ENCODE measurements at regions not wholly inside any gene's neighbourhood (a gene's known extent, or its start where the extent isn't known, plus 50 kb on each side); places are given as distances from the start of the nearest gene placed in this dataset.
A peak's percentile ranks its signal among the peaks of the same experiment; 100 is the strongest.

DNA sequence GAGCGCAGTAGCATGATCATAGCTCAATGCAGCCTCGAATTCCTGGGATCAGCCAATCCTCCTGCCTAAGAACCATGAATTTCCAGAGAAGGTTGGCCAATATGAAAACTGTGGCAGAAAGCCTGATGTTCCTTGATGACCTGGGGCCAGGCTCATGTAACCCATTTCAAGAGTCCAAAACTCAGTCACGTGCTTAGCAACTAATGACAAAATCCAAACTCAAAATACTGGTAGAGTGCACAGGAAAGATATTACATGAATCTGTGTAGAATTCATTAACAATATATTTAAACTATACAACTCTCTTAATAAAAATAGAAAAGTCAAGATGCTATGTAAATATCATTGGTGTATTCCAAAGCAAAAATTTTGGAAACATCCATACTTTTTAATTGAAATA lies 265.7 kb upstream of the NDST3 start:
- Histone ChIP-seq H3K36me3 (ENCODE audit: insufficient read depth, low read length) (no peaks in the 10 kb centered on the region), H3K79me2 (ENCODE audit: insufficient read depth, low read depth, low read length) (no peaks in the 10 kb centered on the region), H2AFZ (ENCODE audit: low read length) (no peak overlapping the region), H3K27ac (ENCODE audit: low read depth, low read length, poor library complexity, severe bottlenecking) (no peak overlapping the region), H3K4me2 (ENCODE audit: low read length) (no peak overlapping the region), H4K20me1 (ENCODE audit: insufficient read depth, low read length) (no peaks in the 10 kb centered on the region), H3K4me1 (ENCODE audit: insufficient read depth, low read length, poor library complexity, severe bottlenecking) (no peaks in the 10 kb centered on the region), H3K9me3 (ENCODE audit: low read length) (no peaks in the 10 kb centered on the region), H3K4me3 (ENCODE audit: low read depth, low read length, poor library complexity, severe bottlenecking) (no peak overlapping the region), H3K9me2 (ENCODE audit: insufficient read depth, low read length) (no peaks in the 10 kb centered on the region)
- TF ChIP-seq, protein P1, sequence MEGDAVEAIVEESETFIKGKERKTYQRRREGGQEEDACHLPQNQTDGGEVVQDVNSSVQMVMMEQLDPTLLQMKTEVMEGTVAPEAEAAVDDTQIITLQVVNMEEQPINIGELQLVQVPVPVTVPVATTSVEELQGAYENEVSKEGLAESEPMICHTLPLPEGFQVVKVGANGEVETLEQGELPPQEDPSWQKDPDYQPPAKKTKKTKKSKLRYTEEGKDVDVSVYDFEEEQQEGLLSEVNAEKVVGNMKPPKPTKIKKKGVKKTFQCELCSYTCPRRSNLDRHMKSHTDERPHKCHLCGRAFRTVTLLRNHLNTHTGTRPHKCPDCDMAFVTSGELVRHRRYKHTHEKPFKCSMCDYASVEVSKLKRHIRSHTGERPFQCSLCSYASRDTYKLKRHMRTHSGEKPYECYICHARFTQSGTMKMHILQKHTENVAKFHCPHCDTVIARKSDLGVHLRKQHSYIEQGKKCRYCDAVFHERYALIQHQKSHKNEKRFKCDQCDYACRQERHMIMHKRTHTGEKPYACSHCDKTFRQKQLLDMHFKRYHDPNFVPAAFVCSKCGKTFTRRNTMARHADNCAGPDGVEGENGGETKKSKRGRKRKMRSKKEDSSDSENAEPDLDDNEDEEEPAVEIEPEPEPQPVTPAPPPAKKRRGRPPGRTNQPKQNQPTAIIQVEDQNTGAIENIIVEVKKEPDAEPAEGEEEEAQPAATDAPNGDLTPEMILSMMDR (conservative IDR thresholded peaks at IDR 0.05; ENCODE audit: low read length): no peak
- TF ChIP-seq EZH2phosphoT487 (IDR thresholded peaks at IDR 0.05; ENCODE audit: borderline replicate concordance, low read depth, low read length): no peak
- no TSS peak for BruUV-seq (replicated peaks)
- ChIA-PET CTCF (ENCODE audit: unreplicated experiment) (no interaction called here), POLR2A (interaction anchor here (0.6 to 1.1 kb wide), 3 partner anchors 12 to 428 kb away, joined by 3 to 11 read pairs (median 3); no protein-coding TSS in a partner anchor)
- no peak for DNase-seq (ENCODE audit: low spot score)
- intact Hi-C loops (cut with micrococcal nuclease; ENCODE audit: unreplicated experiment): no loop called here

- TF ChIP-seq, protein P1 (conservative IDR thresholded peaks at IDR 0.05; ENCODE audit: low read length): no peak
- TF ChIP-seq EZH2phosphoT487 (IDR thresholded peaks at IDR 0.05; ENCODE audit: borderline replicate concordance, low read depth, low read length): no peak
- no peak overlapping the region for H3K4me3 ChIP-seq (ENCODE audit: low read depth, low read length, poor library complexity, severe bottlenecking)
- H3K9me3 ChIP-seq (ENCODE audit: low read length): no peaks in the 10 kb centered on the region
- no peaks in the 10 kb centered on the region for H3K4me1 ChIP-seq (ENCODE audit: insufficient read depth, low read length, poor library complexity, severe bottlenecking)
- intact Hi-C loops (cut with micrococcal nuclease; ENCODE audit: unreplicated experiment): no loop called here
- H3K36me3 ChIP-seq (ENCODE audit: insufficient read depth, low read length): no peaks in the 10 kb centered on the region
- no peak overlapping the region for H3K27ac ChIP-seq (ENCODE audit: low read depth, low read length, poor library complexity, severe bottlenecking)
- POLR2A ChIA-PET: no interaction called here
- DNase-seq (ENCODE audit: low spot score): no peak
- H3K9me2 ChIP-seq (ENCODE audit: insufficient read depth, low read length): no peaks in the 10 kb centered on the region
- H4K20me1 ChIP-seq (ENCODE audit: insufficient read depth, low read length): no peaks in the 10 kb centered on the region
- no peak overlapping the region for H3K4me2 ChIP-seq (ENCODE audit: low read length)
- H2AFZ ChIP-seq (ENCODE audit: low read length): no peak overlapping the region
- H3K79me2 ChIP-seq (ENCODE audit: insufficient read depth, low read depth, low read length): no peaks in the 10 kb centered on the region
- no TSS peak for BruUV-seq (replicated peaks)
- CTCF ChIA-PET (ENCODE audit: unreplicated experiment): no interaction called here
These were observed 263.8 kb upstream of the NDST3 start for GRCh38 chr4:117770269-117771102.

DNA sequence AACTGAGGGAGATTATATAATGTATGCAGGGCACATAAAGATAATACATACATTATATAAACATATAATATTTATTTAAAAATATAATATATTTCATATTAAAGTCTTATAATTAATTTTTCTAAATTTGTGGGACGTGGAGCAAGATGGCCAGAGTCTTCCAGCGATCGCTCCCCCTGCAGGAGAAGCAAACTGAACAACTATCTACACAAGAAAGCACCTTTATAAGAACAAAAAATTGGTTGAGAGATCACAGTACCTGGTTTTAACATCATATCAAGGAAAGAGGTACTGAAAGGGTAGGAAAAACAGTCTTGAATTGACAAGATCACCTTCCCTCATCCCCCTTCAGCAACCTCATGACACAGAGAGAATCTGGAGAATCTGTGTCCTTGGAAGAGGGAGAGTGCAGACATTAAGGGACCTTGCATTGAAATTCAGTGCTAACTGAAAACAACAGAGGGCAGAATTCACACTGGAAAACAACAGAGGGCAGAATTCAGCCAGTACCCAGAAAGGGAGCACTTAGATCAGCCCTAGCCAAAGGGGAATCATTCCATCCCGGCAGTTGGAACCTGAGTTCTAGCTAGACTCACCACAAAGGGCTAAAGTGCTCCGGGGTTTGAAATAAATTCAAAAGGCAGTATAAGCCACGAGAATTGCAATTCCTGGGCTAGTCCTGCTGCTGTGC lies 262.5 kb upstream of the NDST3 start:
- no peaks in the 10 kb centered on the region for H3K9me3 ChIP-seq (ENCODE audit: low read length)
- DNase-seq (ENCODE audit: low spot score): no peak
- no peak overlapping the region for H3K4me3 ChIP-seq (ENCODE audit: low read depth, low read length, poor library complexity, severe bottlenecking)
- no peak for TF ChIP-seq EZH2phosphoT487 (IDR thresholded peaks at IDR 0.05; ENCODE audit: borderline replicate concordance, low read depth, low read length)
- TF ChIP-seq, protein P1 (conservative IDR thresholded peaks at IDR 0.05; ENCODE audit: low read length): peak; percentile 34; the same call in 1 of the 2 replicates
- ChIA-PET POLR2A (no interaction called here), CTCF (ENCODE audit: unreplicated experiment) (no interaction called here)
- no peaks in the 10 kb centered on the region for H4K20me1 ChIP-seq (ENCODE audit: insufficient read depth, low read length)
- H3K4me1 ChIP-seq (ENCODE audit: insufficient read depth, low read length, poor library complexity, severe bottlenecking): no peaks in the 10 kb centered on the region
- H3K4me2 ChIP-seq (ENCODE audit: low read length): no peak overlapping the region
- BruUV-seq (replicated peaks): no TSS peak
- intact Hi-C loops (cut with micrococcal nuclease; ENCODE audit: unreplicated experiment): no loop called here
- H3K9me2 ChIP-seq (ENCODE audit: insufficient read depth, low read length): no peaks in the 10 kb centered on the region
- H2AFZ ChIP-seq (ENCODE audit: low read length): no peak overlapping the region
- no peaks in the 10 kb centered on the region for H3K79me2 ChIP-seq (ENCODE audit: insufficient read depth, low read depth, low read length)
- H3K36me3 ChIP-seq (ENCODE audit: insufficient read depth, low read length): no peaks in the 10 kb centered on the region
- no peak overlapping the region for H3K27ac ChIP-seq (ENCODE audit: low read depth, low read length, poor library complexity, severe bottlenecking)
